ENCODE measurements at regions not wholly inside any gene's neighbourhood (a gene's known extent, or its start where the extent isn't known, plus 50 kb on each side); places are given as distances from the start of the nearest gene placed in this dataset.
A peak's percentile ranks its signal among the peaks of the same experiment; 100 is the strongest.

DNA sequence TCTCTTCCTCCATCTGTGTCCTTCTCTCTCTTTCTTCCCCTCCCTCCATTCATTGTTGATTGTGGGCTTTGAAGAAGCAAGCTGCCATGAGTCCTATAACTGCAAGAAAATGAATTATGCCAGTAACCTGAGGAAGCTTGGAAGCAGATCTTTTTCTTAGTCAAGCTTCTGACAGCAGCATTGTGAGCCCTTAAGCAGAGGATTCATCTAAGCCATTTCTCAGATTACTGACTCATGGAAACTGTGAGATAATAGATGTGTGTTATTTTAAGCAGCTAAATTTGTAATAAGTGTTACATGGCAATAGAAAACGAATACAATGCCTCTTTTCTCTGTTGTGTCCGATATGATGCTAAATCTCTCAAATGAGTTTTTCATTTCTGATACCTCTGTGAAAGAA is 1109.7 kb downstream of the CDH11 start:
- no peak overlapping the region for H3K4ac ChIP-seq (ENCODE audit: low read length)

DNA sequence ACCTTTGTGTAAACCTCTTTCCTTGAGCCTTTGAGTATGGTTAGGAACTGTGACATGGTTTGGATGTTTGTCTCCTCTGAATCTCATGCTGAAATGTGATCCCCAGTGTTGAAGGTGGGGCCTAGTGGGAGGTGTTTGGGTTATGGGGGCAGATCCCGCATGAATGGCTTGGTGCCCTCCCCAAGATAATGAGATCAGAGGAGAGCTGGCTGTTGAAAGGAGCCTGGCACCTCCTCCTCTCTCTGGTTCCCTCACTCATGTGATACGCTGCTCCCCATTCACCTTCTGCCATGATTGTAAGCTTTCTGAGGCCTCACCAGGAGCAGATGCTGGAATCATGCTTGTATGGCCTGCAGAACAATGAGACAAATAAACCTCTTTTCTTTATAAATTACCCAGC is 1110.2 kb downstream of the CDH11 start:
- no CpG with 5 or more reads among the region's 2 CpGs for WGBS, 2 donors (ENCODE audit: extremely low coverage in 2 of 2, insufficient read length in 2 of 2, insufficient replicate concordance in 1 of 2)

More for the DNA sequence above, 1109.7 kb downstream of the CDH11 start:
- Histone ChIP-seq H4K8ac (ENCODE audit: low read depth, low read length) (no peak overlapping the region), H3K4me3 (ENCODE audit: low read length in 2 of 2) (no peak overlapping the region), H2BK120ac (ENCODE audit: low read depth, low read length) (no peak overlapping the region), H2BK5ac (ENCODE audit: low read length) (no peak overlapping the region), H3K36me3 (replicated peaks in 1 of 2; ENCODE audit: control insufficient read depth in 2 of 2, insufficient read depth in 2 of 2, low read length in 2 of 2) (no peaks in the 10 kb centered on the region), H2BK15ac (ENCODE audit: low read length) (no peak overlapping the region), H3K4me1 (ENCODE audit: control insufficient read depth in 2 of 2, insufficient read depth in 1 of 2, low read depth in 1 of 2, low read length in 2 of 2) (no peaks in the 10 kb centered on the region), H3K23ac (ENCODE audit: low read depth, low read length, poor library complexity) (no peak overlapping the region), H3K9me3 (replicated peaks in 1 of 2; ENCODE audit: control insufficient read depth in 2 of 2, insufficient read depth in 1 of 2, low read depth in 1 of 2, low read length in 2 of 2) (peaks cover 0 to 2% of the 10 kb centered on the region in 2 donors), H3K4me2 (ENCODE audit: insufficient read depth, low read length, poor library complexity, severe bottlenecking) (no peak overlapping the region), H2BK12ac (ENCODE audit: low read length) (no peak overlapping the region), H2AK5ac (ENCODE audit: low read depth, low read length) (no peak overlapping the region), H3K14ac (ENCODE audit: low read length) (no peak overlapping the region), H4K91ac (ENCODE audit: low read depth, low read length, poor library complexity) (no peak overlapping the region), H3K27ac (replicated peaks; ENCODE audit: low read length) (no peak overlapping the region), H2AFZ (ENCODE audit: low read length) (no peak overlapping the region), H3K9ac (ENCODE audit: low read depth, low read length, poor library complexity) (no peak overlapping the region), H3K27me3 (ENCODE audit: control insufficient read depth in 3 of 3, insufficient read depth in 3 of 3, low read depth in 1 of 3, low read length in 3 of 3) (no peaks in the 10 kb centered on the region), H3K79me1 (ENCODE audit: low read depth, low read length) (no peaks in the 10 kb centered on the region), H3K18ac (ENCODE audit: low read length) (no peak overlapping the region)
- WGBS, 2 donors (ENCODE audit: extremely low coverage in 2 of 2, insufficient read length in 2 of 2, insufficient replicate concordance in 1 of 2): no CpG with 5 or more reads among the region's 2 CpGs
- DNase-seq (ENCODE audit: low spot score): no peak

DNA sequence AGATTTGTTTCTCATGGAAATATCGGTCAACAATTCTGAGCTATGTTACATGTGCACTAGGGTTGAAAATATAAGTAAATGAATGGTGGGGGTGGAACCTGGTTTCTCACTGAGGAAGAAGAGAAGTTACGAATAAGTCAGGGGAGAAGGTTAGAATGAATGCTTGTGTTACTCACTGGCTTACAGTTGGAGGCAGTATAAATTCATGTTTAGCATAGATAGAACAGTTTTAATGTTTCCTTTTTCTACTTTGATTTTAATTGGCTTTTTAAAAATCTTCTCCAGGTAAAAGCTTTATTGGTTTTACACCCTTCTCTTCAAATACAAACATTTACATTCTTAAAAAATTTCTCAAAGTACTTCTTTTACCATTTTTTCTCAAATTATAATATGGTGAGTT is 1113.7 kb downstream of the CDH11 start:
- Histone ChIP-seq H3K4me3 (ENCODE audit: low read length in 2 of 2) (no peak overlapping the region), H2BK5ac (ENCODE audit: low read length) (no peak overlapping the region), H3K4me2 (ENCODE audit: insufficient read depth, low read length, poor library complexity, severe bottlenecking) (no peak overlapping the region), H3K79me1 (ENCODE audit: low read depth, low read length) (no peaks in the 10 kb centered on the region), H3K27me3 (ENCODE audit: control insufficient read depth in 3 of 3, insufficient read depth in 3 of 3, low read depth in 1 of 3, low read length in 3 of 3) (no peaks in the 10 kb centered on the region), H3K14ac (ENCODE audit: low read length) (no peak overlapping the region), H4K91ac (ENCODE audit: low read depth, low read length, poor library complexity) (no peak overlapping the region), H3K9ac (ENCODE audit: low read depth, low read length, poor library complexity) (no peak overlapping the region), H2AK5ac (ENCODE audit: low read depth, low read length) (no peak overlapping the region), H3K4me1 (ENCODE audit: control insufficient read depth in 2 of 2, insufficient read depth in 1 of 2, low read depth in 1 of 2, low read length in 2 of 2) (no peaks in the 10 kb centered on the region), H3K23ac (ENCODE audit: low read depth, low read length, poor library complexity) (no peak overlapping the region), H2BK120ac (ENCODE audit: low read depth, low read length) (no peak overlapping the region), H3K18ac (ENCODE audit: low read length) (no peak overlapping the region), H3K9me3 (replicated peaks in 1 of 2; ENCODE audit: control insufficient read depth in 2 of 2, insufficient read depth in 1 of 2, low read depth in 1 of 2, low read length in 2 of 2) (peaks cover 0 to 2% of the 10 kb centered on the region in 2 donors), H2AFZ (ENCODE audit: low read length) (no peak overlapping the region), H3K27ac (replicated peaks; ENCODE audit: low read length) (no peak overlapping the region), H4K8ac (ENCODE audit: low read depth, low read length) (no peak overlapping the region), H3K36me3 (replicated peaks in 1 of 2; ENCODE audit: control insufficient read depth in 2 of 2, insufficient read depth in 2 of 2, low read length in 2 of 2) (no peaks in the 10 kb centered on the region), H2BK12ac (ENCODE audit: low read length) (no peak overlapping the region), H3K4ac (ENCODE audit: low read length) (no peak overlapping the region), H2BK15ac (ENCODE audit: low read length) (no peak overlapping the region)
- DNase-seq (ENCODE audit: low spot score): no peak
- no CpG with 5 or more reads among the region's 2 CpGs for WGBS, 2 donors (ENCODE audit: extremely low coverage in 2 of 2, insufficient read length in 2 of 2, insufficient replicate concordance in 1 of 2)

More for the DNA sequence above, 1110.2 kb downstream of the CDH11 start:
- Histone ChIP-seq H3K18ac (ENCODE audit: low read length) (no peak overlapping the region), H3K36me3 (replicated peaks in 1 of 2; ENCODE audit: control insufficient read depth in 2 of 2, insufficient read depth in 2 of 2, low read length in 2 of 2) (no peaks in the 10 kb centered on the region), H3K9me3 (replicated peaks in 1 of 2; ENCODE audit: control insufficient read depth in 2 of 2, insufficient read depth in 1 of 2, low read depth in 1 of 2, low read length in 2 of 2) (peaks cover 0 to 2% of the 10 kb centered on the region in 2 donors), H3K9ac (ENCODE audit: low read depth, low read length, poor library complexity) (no peak overlapping the region), H2BK12ac (ENCODE audit: low read length) (no peak overlapping the region), H3K4me3 (ENCODE audit: low read length in 2 of 2) (no peak overlapping the region), H3K4me2 (ENCODE audit: insufficient read depth, low read length, poor library complexity, severe bottlenecking) (no peak overlapping the region), H3K4me1 (ENCODE audit: control insufficient read depth in 2 of 2, insufficient read depth in 1 of 2, low read depth in 1 of 2, low read length in 2 of 2) (no peaks in the 10 kb centered on the region), H3K14ac (ENCODE audit: low read length) (no peak overlapping the region), H3K27ac (replicated peaks; ENCODE audit: low read length) (no peak overlapping the region), H2BK15ac (ENCODE audit: low read length) (no peak overlapping the region), H4K8ac (ENCODE audit: low read depth, low read length) (no peak overlapping the region), H2AFZ (ENCODE audit: low read length) (no peak overlapping the region), H2BK5ac (ENCODE audit: low read length) (no peak overlapping the region), H3K79me1 (ENCODE audit: low read depth, low read length) (no peaks in the 10 kb centered on the region), H4K91ac (ENCODE audit: low read depth, low read length, poor library complexity) (no peak overlapping the region), H3K27me3 (ENCODE audit: control insufficient read depth in 3 of 3, insufficient read depth in 3 of 3, low read depth in 1 of 3, low read length in 3 of 3) (no peaks in the 10 kb centered on the region), H2BK120ac (ENCODE audit: low read depth, low read length) (no peak overlapping the region), H3K23ac (ENCODE audit: low read depth, low read length, poor library complexity) (no peak overlapping the region), H3K4ac (ENCODE audit: low read length) (no peak overlapping the region), H2AK5ac (ENCODE audit: low read depth, low read length) (no peak overlapping the region)
- DNase-seq (ENCODE audit: low spot score): no peak

DNA sequence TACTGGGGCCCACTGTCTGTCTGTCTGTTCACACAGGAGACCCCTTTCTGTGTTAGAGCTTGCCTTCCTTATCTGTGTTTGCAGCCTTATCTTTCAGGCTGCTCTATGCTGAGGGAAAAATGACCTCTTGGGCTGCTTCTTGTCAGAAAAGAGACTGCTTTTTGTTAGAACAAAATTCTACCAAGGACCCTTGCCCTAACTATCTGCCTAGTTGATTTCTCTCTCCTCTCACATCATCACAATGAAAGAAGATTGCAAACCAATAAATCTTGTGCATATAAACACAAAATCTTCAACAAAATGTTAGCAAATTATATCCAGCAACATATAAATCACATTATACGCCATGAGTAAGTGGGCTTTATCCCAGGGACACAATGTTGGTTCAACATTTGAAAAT is 1117.7 kb downstream of the CDH11 start:
- H3K18ac ChIP-seq (ENCODE audit: low read length): no peak overlapping the region
- H2BK12ac ChIP-seq (ENCODE audit: low read length): no peak overlapping the region
- H4K91ac ChIP-seq (ENCODE audit: low read depth, low read length, poor library complexity): no peak overlapping the region
- no peak overlapping the region for H3K4me3 ChIP-seq (ENCODE audit: low read length in 2 of 2)
- H3K14ac ChIP-seq (ENCODE audit: low read length): no peak overlapping the region
- H3K9me3 ChIP-seq (replicated peaks in 1 of 2; ENCODE audit: control insufficient read depth in 2 of 2, insufficient read depth in 1 of 2, low read depth in 1 of 2, low read length in 2 of 2): no peaks in the 10 kb centered on the region
- no peak overlapping the region for H3K27ac ChIP-seq (replicated peaks; ENCODE audit: low read length)
- H3K23ac ChIP-seq (ENCODE audit: low read depth, low read length, poor library complexity): no peak overlapping the region
- no peak overlapping the region for H4K8ac ChIP-seq (ENCODE audit: low read depth, low read length)
- no peak overlapping the region for H3K4ac ChIP-seq (ENCODE audit: low read length)
- peak overlapping the region; percentile 61 for H2AFZ ChIP-seq (ENCODE audit: low read length)
- no peak overlapping the region for H2BK120ac ChIP-seq (ENCODE audit: low read depth, low read length)
- no peak overlapping the region for H3K9ac ChIP-seq (ENCODE audit: low read depth, low read length, poor library complexity)
- H2BK5ac ChIP-seq (ENCODE audit: low read length): no peak overlapping the region
- H2AK5ac ChIP-seq (ENCODE audit: low read depth, low read length): no peak overlapping the region
- H3K4me1 ChIP-seq (ENCODE audit: control insufficient read depth in 2 of 2, insufficient read depth in 1 of 2, low read depth in 1 of 2, low read length in 2 of 2): no peaks in the 10 kb centered on the region
- DNase-seq (ENCODE audit: low spot score): no peak
- no peak overlapping the region for H3K4me2 ChIP-seq (ENCODE audit: insufficient read depth, low read length, poor library complexity, severe bottlenecking)
- no peaks in the 10 kb centered on the region for H3K79me1 ChIP-seq (ENCODE audit: low read depth, low read length)
- H3K36me3 ChIP-seq (replicated peaks in 1 of 2; ENCODE audit: control insufficient read depth in 2 of 2, insufficient read depth in 2 of 2, low read length in 2 of 2): no peaks in the 10 kb centered on the region
- WGBS, 2 donors (ENCODE audit: extremely low coverage in 2 of 2, insufficient read length in 2 of 2, insufficient replicate concordance in 1 of 2): no CpG with 5 or more reads among the region's 1 CpG
- H2BK15ac ChIP-seq (ENCODE audit: low read length): no peak overlapping the region
- no peaks in the 10 kb centered on the region for H3K27me3 ChIP-seq (ENCODE audit: control insufficient read depth in 3 of 3, insufficient read depth in 3 of 3, low read depth in 1 of 3, low read length in 3 of 3)
